Adrenal gland (tissue), 5 donors: ENCODE measurements at regions not wholly inside any gene's neighbourhood (a gene's known extent, or its start where the extent isn't known, plus 50 kb on each side); places are given as distances from the start of the nearest gene placed in this dataset.

Experiments
- CTCF ChIP-seq, 6 experiments: fragments of 450-650 bp in 4 of 6; fragments of 200-600 bp in 2 of 6; sonication (generic) in 1 of 6; IDR thresholded peaks; 1 replicate in 5 of 6; 2 replicates in 1 of 6; pipeline versions ENCODE4 v1.5.1 to v1.8.0; 2016 to 2021; ENCODE audit warnings: antibody characterized with exemption in 6 of 6, mild to moderate bottlenecking in 2 of 6, moderate library complexity in 1 of 6
- POLR2A ChIP-seq, 2 donors: fragments of 450-650 bp; IDR thresholded peaks; one replicate each; pipeline ENCODE4 v1.6.1; 2017; ENCODE audit warnings: antibody characterized with exemption in 2 of 2, mild to moderate bottlenecking in 2 of 2, moderate library complexity in 1 of 2
- donor health status: DM: no; HTN: no; CAD: no.

- TF ChIP-seq CTCF (IDR thresholded peaks at IDR 0.05) (no peak), POLR2A (IDR thresholded peaks at IDR 0.05) (no peak)
Observed at GRCh38 chr2:34105006-34105767, 506.1 kb upstream of the FAM98A start.
